ENCODE measurements at regions not wholly inside any gene's neighbourhood (a gene's known extent, or its start where the extent isn't known, plus 50 kb on each side); places are given as distances from the start of the nearest gene placed in this dataset.

DNA sequence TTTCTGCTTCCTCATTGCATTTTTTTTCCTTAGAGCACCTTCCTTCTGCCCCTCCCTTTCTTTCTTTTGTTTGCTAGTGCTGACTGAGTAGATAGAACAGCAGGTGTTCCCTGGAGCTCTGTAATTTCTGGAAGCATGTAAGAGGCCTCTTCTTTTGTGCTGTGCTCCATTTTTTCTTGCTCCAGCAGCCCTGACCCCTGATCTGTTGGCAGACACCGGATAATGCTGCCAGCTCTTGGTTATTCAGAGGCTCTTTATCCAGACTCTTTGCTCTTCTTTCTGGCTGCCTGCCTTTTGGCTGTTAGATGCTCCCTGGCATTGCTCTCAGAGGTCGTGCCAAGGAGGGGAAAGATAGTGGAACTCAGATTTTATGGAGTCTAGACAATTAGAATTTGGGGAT is 104.4 kb upstream of the RBMS3 start:
- TF ChIP-seq, protein P1, sequence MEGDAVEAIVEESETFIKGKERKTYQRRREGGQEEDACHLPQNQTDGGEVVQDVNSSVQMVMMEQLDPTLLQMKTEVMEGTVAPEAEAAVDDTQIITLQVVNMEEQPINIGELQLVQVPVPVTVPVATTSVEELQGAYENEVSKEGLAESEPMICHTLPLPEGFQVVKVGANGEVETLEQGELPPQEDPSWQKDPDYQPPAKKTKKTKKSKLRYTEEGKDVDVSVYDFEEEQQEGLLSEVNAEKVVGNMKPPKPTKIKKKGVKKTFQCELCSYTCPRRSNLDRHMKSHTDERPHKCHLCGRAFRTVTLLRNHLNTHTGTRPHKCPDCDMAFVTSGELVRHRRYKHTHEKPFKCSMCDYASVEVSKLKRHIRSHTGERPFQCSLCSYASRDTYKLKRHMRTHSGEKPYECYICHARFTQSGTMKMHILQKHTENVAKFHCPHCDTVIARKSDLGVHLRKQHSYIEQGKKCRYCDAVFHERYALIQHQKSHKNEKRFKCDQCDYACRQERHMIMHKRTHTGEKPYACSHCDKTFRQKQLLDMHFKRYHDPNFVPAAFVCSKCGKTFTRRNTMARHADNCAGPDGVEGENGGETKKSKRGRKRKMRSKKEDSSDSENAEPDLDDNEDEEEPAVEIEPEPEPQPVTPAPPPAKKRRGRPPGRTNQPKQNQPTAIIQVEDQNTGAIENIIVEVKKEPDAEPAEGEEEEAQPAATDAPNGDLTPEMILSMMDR (IDR thresholded peaks at IDR 0.05), result no peak
- TF ChIP-seq POLR2AphosphoS5 (IDR thresholded peaks at IDR 0.05) (no peak), POLR2A (IDR thresholded peaks at IDR 0.05) (no peak)
